ENCODE measurements at regions not wholly inside any gene's neighbourhood (a gene's known extent, or its start where the extent isn't known, plus 50 kb on each side); places are given as distances from the start of the nearest gene placed in this dataset.

GRCh38 chr13:111969551-111970135 lies 97.3 kb upstream of the SOX1 start:
- H3K36me3 ChIP-seq = no peaks in the 10 kb centered on the region
- 67 to 100% methylated on average over 1 to 4 of the region's 9 CpGs for WGBS, 2 donors (ENCODE audit: low coverage in 1 of 2)
- no peaks in the 10 kb centered on the region for H3K9me3 ChIP-seq
- H3K27me3 ChIP-seq = peaks cover 76% of the 10 kb centered on the region
- H3K4me3 ChIP-seq = no peak overlapping the region
- TF ChIP-seq EP300 (IDR thresholded peaks at IDR 0.05) (no peak), POLR2A (IDR thresholded peaks at IDR 0.05) (no peak), CTCF (IDR thresholded peaks at IDR 0.05) (no peak), POLR2AphosphoS5 (IDR thresholded peaks at IDR 0.05) (no peak)
- H3K4me1 ChIP-seq = peaks cover 0 to 24% (median 5%) of the 10 kb centered on the region in 3 donors
- no peak for ATAC-seq
- H3K27ac ChIP-seq = no peak overlapping the region

- Histone ChIP-seq H3K4me3 (no peak overlapping the region), H3K27me3 (peaks cover 77% of the 10 kb centered on the region), H3K27ac (no peak overlapping the region), H3K9me3 (no peaks in the 10 kb centered on the region), H3K4me1 (peaks cover 0 to 24% (median 5%) of the 10 kb centered on the region in 3 donors), H3K36me3 (no peaks in the 10 kb centered on the region)
- WGBS, 2 donors (ENCODE audit: low coverage in 1 of 2) = 45 to 75% methylated on average over 4 to 9 of the region's 18 CpGs
- TF ChIP-seq POLR2AphosphoS5 (IDR thresholded peaks at IDR 0.05) = no peak
- no peak for TF ChIP-seq POLR2A (IDR thresholded peaks at IDR 0.05)
- no peak for TF ChIP-seq CTCF (IDR thresholded peaks at IDR 0.05)
- TF ChIP-seq EP300 (IDR thresholded peaks at IDR 0.05) = no peak
- no peak for ATAC-seq
Measured at GRCh38 chr13:111970494-111971141, 96.3 kb upstream of the SOX1 start.

- 28 to 31% methylated on average over 8 to 11 of the region's 25 CpGs for WGBS, 2 donors (ENCODE audit: low coverage in 1 of 2)
Measured at GRCh38 chr13:111971891-111972780, 94.8 kb upstream of the SOX1 start.

GRCh38 chr13:111973186-111973585 lies 93.8 kb upstream of the SOX1 start:
- Histone ChIP-seq H3K4me3 (no peak overlapping the region), H3K36me3 (no peaks in the 10 kb centered on the region), H3K9me3 (no peaks in the 10 kb centered on the region), H3K27me3 (peaks cover 71% of the 10 kb centered on the region), H3K4me1 (peaks cover 0 to 24% (median 5%) of the 10 kb centered on the region in 3 donors), H3K27ac (no peak overlapping the region)
- no peak for ATAC-seq
- 25 to 60% methylated on average over 2 to 5 of the region's 15 CpGs for WGBS, 2 donors (ENCODE audit: low coverage in 1 of 2)
- TF ChIP-seq POLR2A (IDR thresholded peaks at IDR 0.05) (no peak), POLR2AphosphoS5 (IDR thresholded peaks at IDR 0.05) (no peak), CTCF (IDR thresholded peaks at IDR 0.05) (no peak), EP300 (IDR thresholded peaks at IDR 0.05) (no peak)

More at GRCh38 chr13:111971891-111972780, 94.8 kb upstream of the SOX1 start:
- no peaks in the 10 kb centered on the region for H3K36me3 ChIP-seq
- TF ChIP-seq EP300 (IDR thresholded peaks at IDR 0.05) = no peak
- no peak for TF ChIP-seq POLR2AphosphoS5 (IDR thresholded peaks at IDR 0.05)
- no peak for TF ChIP-seq CTCF (IDR thresholded peaks at IDR 0.05)
- no peak for TF ChIP-seq POLR2A (IDR thresholded peaks at IDR 0.05)
- H3K9me3 ChIP-seq = no peaks in the 10 kb centered on the region
- peaks cover 0 to 24% (median 5%) of the 10 kb centered on the region in 3 donors for H3K4me1 ChIP-seq
- no peak for ATAC-seq
- no peak overlapping the region for H3K4me3 ChIP-seq
- no peak overlapping the region for H3K27ac ChIP-seq
- H3K27me3 ChIP-seq = peaks cover 76% of the 10 kb centered on the region

Data from gastroesophageal sphincter (tissue), 4 donors.